Spinal cord (tissue), 9 donors: ENCODE measurements at regions not wholly inside any gene's neighbourhood (a gene's known extent, or its start where the extent isn't known, plus 50 kb on each side); places are given as distances from the start of the nearest gene placed in this dataset.

Experiments used
- DNase-seq, 6 donors: peaks; one replicate each; pipeline versions ENCODE4 v3.0.0 to v3.0.0-alpha.2; 2013 to 2015; ENCODE audit warnings: low spot score in 6 of 6, low read depth in 4 of 6
- H3K27ac ChIP-seq: one replicate; pipeline ENCODE4 v1.5.1; 2013; ENCODE audit warnings: low read depth, low read length, control low read depth
- H3K27me3 ChIP-seq: one replicate; pipeline ENCODE4 v1.6.1; 2013; ENCODE audit warnings: low read length; ENCODE audit not compliant: control insufficient read depth, insufficient read depth
- H3K36me3 ChIP-seq: one replicate; pipeline ENCODE4 v1.6.1; 2013; ENCODE audit warnings: low read length; ENCODE audit not compliant: control insufficient read depth, insufficient read depth
- H3K4me1 ChIP-seq: one replicate; pipeline ENCODE4 v1.6.1; 2013; ENCODE audit warnings: low read length; ENCODE audit not compliant: control insufficient read depth, insufficient read depth
- H3K4me3 ChIP-seq: one replicate; pipeline ENCODE4 v1.5.1; 2013; ENCODE audit warnings: low read depth, low read length, control low read depth
- H3K9me3 ChIP-seq: one replicate; pipeline ENCODE4 v1.6.1; 2013; ENCODE audit warnings: low read length; ENCODE audit not compliant: control insufficient read depth, insufficient read depth
- whole genome bisulfite sequencing: methylation state at CpG from one replicate; pipeline ENCODE4 v1.1.5; 2013; ENCODE audit warnings: missing lambda C conversion rate; ENCODE audit not compliant: insufficient coverage; 5-methylcytosine and 5-hydroxymethylcytosine counted together
- donor health status: healthy.

DNA sequence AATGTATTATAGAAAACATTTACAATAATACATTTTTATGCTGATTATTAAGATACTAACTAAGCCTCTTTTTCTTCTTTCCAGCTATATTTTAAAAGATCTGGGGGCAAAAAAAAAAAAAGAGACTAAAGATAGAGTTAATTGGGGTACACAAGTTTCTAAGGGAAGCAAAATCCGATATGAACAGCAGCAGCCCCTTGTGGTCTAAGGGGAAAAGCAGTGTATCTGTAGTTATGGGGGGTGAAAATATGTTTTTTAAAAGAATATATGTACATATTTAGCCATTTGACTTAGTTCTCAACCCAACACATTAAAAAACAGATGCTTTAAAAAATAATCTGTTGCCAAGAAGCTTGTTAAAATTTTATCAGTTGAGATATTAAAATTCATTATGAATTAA lies 134.3 kb upstream of the POU5F2 start:
- Histone ChIP-seq H3K27me3 (no peaks in the 10 kb centered on the region), H3K36me3 (no peaks in the 10 kb centered on the region), H3K4me3 (no peak overlapping the region), H3K4me1 (no peaks in the 10 kb centered on the region), H3K9me3 (no peaks in the 10 kb centered on the region), H3K27ac (no peak overlapping the region)
- DNase-seq: no peak
- WGBS: no CpG with 5 or more reads among the region's 1 CpG

DNA sequence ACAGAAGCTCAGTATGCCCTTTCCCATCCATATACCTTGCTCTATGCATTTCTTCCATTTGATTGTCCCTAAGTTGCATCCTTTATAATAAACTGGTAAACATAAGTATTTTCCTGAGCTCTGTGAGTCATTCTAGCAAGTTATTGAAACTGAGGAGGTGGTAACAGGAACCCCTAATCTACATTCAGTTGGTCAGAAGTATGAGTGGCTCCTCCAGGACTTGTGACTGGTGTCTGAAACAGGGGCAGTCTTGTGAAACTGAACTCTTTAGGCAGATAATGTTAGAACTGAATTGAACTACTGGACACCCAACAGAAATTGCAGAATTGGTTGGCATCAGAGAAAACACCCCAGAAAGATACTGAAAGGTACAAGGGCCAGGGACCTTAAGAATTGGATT lies 133.1 kb upstream of the POU5F2 start:
- no peaks in the 10 kb centered on the region for H3K4me1 ChIP-seq
- no peak overlapping the region for H3K27ac ChIP-seq
- H3K27me3 ChIP-seq: no peaks in the 10 kb centered on the region
- no peak for DNase-seq
- H3K9me3 ChIP-seq: no peaks in the 10 kb centered on the region
- no peak overlapping the region for H3K4me3 ChIP-seq
- H3K36me3 ChIP-seq: no peaks in the 10 kb centered on the region

DNA sequence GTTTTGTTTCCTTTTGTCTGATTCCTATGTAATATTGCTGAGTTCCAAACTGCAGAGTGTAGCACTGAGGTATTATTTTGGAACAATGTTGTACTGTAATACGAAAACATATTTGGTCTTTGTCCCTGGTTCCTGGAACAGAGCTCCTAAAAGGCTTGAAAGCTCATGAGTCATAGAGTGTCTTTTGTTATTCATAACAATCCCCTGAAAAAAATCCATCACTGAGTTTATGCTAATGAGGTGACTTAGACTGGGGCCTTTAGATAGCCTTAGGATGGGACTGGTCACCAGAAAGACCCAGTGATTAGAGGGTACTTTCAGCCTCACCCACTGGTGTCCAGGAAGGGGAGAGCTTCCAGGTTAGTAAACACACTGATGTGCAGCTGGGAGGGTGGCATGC lies 132.7 kb upstream of the POU5F2 start:
- no peak overlapping the region for H3K4me3 ChIP-seq
- no peak overlapping the region for H3K27ac ChIP-seq
- no peak for DNase-seq
- H3K9me3 ChIP-seq: no peaks in the 10 kb centered on the region
- H3K36me3 ChIP-seq: no peaks in the 10 kb centered on the region
- no peaks in the 10 kb centered on the region for H3K27me3 ChIP-seq
- no CpG with 5 or more reads among the region's 1 CpG for WGBS
- no peaks in the 10 kb centered on the region for H3K4me1 ChIP-seq

DNA sequence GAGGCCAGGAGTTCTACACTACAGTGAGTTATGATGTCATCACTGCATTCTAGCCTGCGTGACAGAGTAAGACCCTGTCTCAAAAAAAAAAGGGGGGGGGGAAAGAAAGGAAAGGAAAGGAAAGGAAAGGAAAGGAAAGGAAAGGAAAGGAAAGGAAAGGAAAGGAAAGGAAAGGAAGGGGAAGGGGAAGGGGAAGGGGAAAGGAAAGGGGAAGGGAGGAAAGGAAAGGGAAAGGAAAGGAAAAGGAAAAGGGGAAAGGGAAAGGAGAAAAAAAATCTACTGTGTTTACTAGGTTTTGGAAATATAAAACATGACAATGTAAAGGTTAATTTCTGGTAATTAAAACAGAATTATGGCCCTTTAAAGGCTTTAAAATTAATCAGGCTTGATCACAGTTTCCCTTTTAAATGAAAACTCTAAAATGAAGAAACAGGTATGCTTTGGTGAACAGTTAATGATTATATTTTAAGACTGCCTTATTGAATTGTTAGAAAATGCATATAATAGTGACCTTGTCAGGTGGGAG lies 131.9 kb upstream of the POU5F2 start:
- no peaks in the 10 kb centered on the region for H3K27me3 ChIP-seq
- no peaks in the 10 kb centered on the region for H3K4me1 ChIP-seq
- no peaks in the 10 kb centered on the region for H3K36me3 ChIP-seq
- DNase-seq: no peak
- no peaks in the 10 kb centered on the region for H3K9me3 ChIP-seq
- 100% methylated on average over 1 of the region's 1 CpG for WGBS
- no peak overlapping the region for H3K27ac ChIP-seq
- no peak overlapping the region for H3K4me3 ChIP-seq

DNA sequence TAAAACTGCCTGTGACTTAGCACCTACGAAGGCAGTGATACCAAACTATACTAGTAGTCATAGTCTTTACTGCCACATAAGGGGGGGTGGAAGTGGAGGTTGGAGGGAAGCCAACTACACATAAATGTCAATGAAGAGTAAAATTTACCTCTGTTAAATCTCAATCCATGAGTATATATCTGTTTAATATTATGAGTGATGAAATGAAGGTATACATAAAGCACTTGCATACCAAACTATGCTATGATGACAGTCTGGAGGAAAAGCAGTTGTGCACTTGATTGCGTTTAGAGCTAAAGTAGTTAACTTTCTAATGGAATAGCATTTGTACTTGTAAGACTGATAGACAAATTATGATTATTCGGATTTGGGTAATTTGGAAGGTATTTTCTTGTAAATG lies 129.2 kb upstream of the POU5F2 start:
- Histone ChIP-seq H3K27me3 (no peaks in the 10 kb centered on the region), H3K27ac (no peak overlapping the region), H3K36me3 (no peaks in the 10 kb centered on the region), H3K4me3 (no peak overlapping the region), H3K9me3 (no peaks in the 10 kb centered on the region), H3K4me1 (no peaks in the 10 kb centered on the region)
- no peak for DNase-seq
- WGBS: 100% methylated on average over 1 of the region's 3 CpGs

DNA sequence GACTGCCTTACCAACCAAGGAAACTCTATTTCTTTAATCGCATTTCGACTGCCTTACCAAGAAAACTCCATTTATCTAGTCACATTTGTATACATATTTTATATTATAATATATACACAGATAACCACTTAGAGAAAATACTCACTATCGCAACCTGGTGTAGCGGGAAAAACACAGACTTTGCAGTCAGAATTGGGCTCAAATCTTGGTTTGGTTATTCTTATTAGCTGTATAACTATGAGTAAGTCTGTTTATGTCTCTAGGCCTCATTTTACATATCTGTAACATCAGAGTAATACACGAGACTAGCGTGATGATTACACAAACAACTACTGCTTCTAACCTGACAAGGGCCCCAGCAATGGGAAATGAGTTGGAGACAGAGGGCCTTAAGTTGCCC lies 127.5 kb upstream of the POU5F2 start:
- Histone ChIP-seq H3K27me3 (no peaks in the 10 kb centered on the region), H3K27ac (no peak overlapping the region), H3K4me3 (no peak overlapping the region), H3K9me3 (no peaks in the 10 kb centered on the region), H3K36me3 (no peaks in the 10 kb centered on the region), H3K4me1 (no peaks in the 10 kb centered on the region)
- no peak for DNase-seq
- WGBS: no CpG with 5 or more reads among the region's 6 CpGs

DNA sequence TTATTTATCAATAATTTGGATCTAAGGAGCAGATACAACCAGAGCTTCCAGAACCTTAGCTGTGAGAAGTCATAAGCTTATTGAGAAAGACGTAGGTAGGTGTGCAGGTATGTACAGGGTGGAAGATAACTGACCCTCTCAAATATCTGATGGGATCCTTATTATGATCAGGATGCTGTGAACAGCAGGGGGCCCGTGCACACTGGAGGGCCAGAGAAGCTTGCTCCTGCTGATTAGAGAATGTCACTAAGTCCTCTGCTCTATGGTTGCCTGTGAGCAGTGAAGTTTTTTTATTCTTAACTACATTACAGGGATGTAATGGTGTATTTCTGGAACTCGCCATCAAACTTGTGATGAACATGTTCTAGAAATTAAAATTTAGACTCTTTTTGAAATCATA lies 108.9 kb upstream of the POU5F2 start:
- Histone ChIP-seq H3K27ac (no peak overlapping the region), H3K27me3 (no peaks in the 10 kb centered on the region), H3K9me3 (no peaks in the 10 kb centered on the region), H3K36me3 (no peaks in the 10 kb centered on the region), H3K4me1 (no peaks in the 10 kb centered on the region), H3K4me3 (no peak overlapping the region)
- DNase-seq: no peak
- WGBS: no CpG with 5 or more reads among the region's 3 CpGs

DNA sequence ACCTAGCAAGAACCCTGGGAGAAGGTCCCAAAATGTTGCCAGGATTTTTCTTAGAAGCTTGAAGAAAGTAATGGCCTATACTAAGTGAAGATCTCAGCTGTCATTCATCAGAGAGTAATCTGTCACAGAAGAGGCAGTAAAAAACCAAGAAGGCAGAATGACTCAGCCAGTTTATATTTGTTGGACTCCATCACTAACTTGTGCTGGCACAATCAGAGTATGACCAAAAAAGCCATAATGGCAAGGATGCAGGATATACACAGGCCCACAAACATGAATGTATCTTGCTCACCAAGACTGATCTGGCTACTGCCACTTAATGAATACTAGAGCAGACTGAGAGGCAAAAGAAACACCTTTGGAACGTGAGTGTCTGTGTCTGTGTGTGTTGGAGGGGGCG lies 104.0 kb upstream of the POU5F2 start:
- Histone ChIP-seq H3K27me3 (no peaks in the 10 kb centered on the region), H3K9me3 (peaks cover 4% of the 10 kb centered on the region), H3K36me3 (no peaks in the 10 kb centered on the region), H3K4me3 (no peak overlapping the region), H3K27ac (no peak overlapping the region), H3K4me1 (no peaks in the 10 kb centered on the region)
- WGBS: no CpG with 5 or more reads among the region's 2 CpGs
- DNase-seq: no peak

DNA sequence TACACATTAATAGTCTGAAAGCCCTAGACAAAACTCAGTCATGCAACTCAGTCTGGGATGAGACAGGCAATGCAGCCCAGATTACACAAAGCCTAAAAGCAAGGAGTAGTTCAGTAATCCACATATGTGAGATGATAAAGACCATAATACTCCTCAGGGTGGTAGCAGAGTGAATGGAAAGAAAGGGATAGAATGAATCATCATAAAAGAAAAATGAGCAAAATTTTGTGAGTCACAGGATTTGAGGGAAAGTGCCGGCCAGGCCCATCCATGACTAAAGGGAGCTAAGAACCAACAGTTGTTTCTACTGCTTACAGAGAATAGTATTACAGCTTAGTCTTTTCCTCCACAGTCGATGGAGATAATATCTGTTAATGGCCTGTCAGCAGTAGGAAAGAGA lies 90.0 kb upstream of the POU5F2 start:
- Histone ChIP-seq H3K4me1 (no peaks in the 10 kb centered on the region), H3K9me3 (no peaks in the 10 kb centered on the region), H3K27me3 (no peaks in the 10 kb centered on the region), H3K27ac (no peak overlapping the region), H3K36me3 (no peaks in the 10 kb centered on the region), H3K4me3 (no peak overlapping the region)
- no peak for DNase-seq
- no CpG with 5 or more reads among the region's 2 CpGs for WGBS

DNA sequence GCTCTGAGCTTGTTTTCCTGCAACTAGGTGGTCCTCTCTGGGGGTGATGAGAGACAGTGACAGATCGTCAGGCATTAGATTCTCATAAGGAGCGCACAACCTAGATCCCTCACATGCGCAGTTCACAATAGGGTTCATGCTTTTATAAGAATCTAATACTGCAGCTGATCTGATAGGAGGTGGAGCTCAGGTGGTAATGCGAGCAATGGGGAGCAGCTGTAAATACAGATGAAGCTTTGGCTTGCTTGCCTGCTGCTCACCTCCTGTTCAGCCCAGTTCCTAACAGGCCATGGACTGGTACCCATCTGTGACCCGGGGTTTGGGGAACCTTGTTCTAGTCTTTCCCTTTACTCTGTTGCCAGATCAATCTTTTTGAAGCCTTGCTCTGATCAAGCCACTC lies 89.5 kb upstream of the POU5F2 start:
- H3K27me3 ChIP-seq: no peaks in the 10 kb centered on the region
- H3K9me3 ChIP-seq: no peaks in the 10 kb centered on the region
- WGBS: 94% methylated on average over 2 of the region's 5 CpGs
- no peak overlapping the region for H3K27ac ChIP-seq
- no peaks in the 10 kb centered on the region for H3K4me1 ChIP-seq
- no peaks in the 10 kb centered on the region for H3K36me3 ChIP-seq
- DNase-seq: no peak
- H3K4me3 ChIP-seq: no peak overlapping the region
